WI38 (cell line): ENCODE measurements at regions not wholly inside any gene's neighbourhood (a gene's known extent, or its start where the extent isn't known, plus 50 kb on each side); places are given as distances from the start of the nearest gene placed in this dataset.
"Not testable (repeated sequence)": the region's sequence is repeated elsewhere in the genome, so short reads cannot be mapped to it uniquely, and the experiment has no call there.

Source experiments
- H3K4me3 ChIP-seq: 2 replicates; pipeline ENCODE4 v1.5.1; 2011; ENCODE audit warnings: low read depth, mild to moderate bottlenecking, control low read depth, low read length
- CTCF ChIP-seq: IDR thresholded peaks from 2 replicates; pipeline ENCODE4 v1.5.1; 2012; ENCODE audit warnings: low read depth, mild to moderate bottlenecking, control low read depth, low read length

- H3K4me3 ChIP-seq, result not testable (repeated sequence)
Measured at GRCh38 chr22:22296047-22296446, 51.5 kb downstream of the VPREB1 start.

GRCh38 chr22:22297159-22297793, 52.7 kb downstream of the VPREB1 start:
- H3K4me3 ChIP-seq, result peak overlapping the region; percentile 77

GRCh38 chr22:22297794-22298653, 53.4 kb downstream of the VPREB1 start:
- TF ChIP-seq CTCF, result peak; percentile 17; the same call in 1 of the 2 replicates
- peak overlapping the region; percentile 77 for H3K4me3 ChIP-seq

- H3K4me3 ChIP-seq, result peak overlapping the region; percentile 77
Measured at GRCh38 chr22:22298654-22299009, 54.0 kb downstream of the VPREB1 start.

GRCh38 chr22:22300511-22300910, 55.9 kb downstream of the VPREB1 start:
- H3K4me3 ChIP-seq, result not testable (repeated sequence)

- not testable (repeated sequence) for H3K4me3 ChIP-seq
Measured at GRCh38 chr22:22300946-22301345, 56.4 kb downstream of the VPREB1 start.

- no peak for TF ChIP-seq CTCF
- no peak overlapping the region for H3K4me3 ChIP-seq
Measured at GRCh38 chr22:22316589-22316988, 72.0 kb downstream of the VPREB1 start.

- no peak for TF ChIP-seq CTCF
- H3K4me3 ChIP-seq, result no peak overlapping the region
Measured at GRCh38 chr22:22318723-22319465, 74.3 kb downstream of the VPREB1 start.

GRCh38 chr22:22321743-22322611, 77.4 kb downstream of the VPREB1 start:
- not testable (repeated sequence) for H3K4me3 ChIP-seq
- peak; percentile 83 for TF ChIP-seq CTCF
